Ascending aorta (tissue), 2 donors: ENCODE measurements at regions not wholly inside any gene's neighbourhood (a gene's known extent, or its start where the extent isn't known, plus 50 kb on each side); places are given as distances from the start of the nearest gene placed in this dataset.

Experiments used
- DNase-seq, 2 donors: peaks; one replicate each; pipeline ENCODE4 v3.0.0-alpha.2; 2019; ENCODE audit warnings: low spot score in 2 of 2
- H3K27ac ChIP-seq, 2 donors: fragments of 200-600 bp; sonication (generic); one replicate each; pipeline ENCODE4 v1.5.1; 2016 to 2017; ENCODE audit warnings: mild to moderate bottlenecking in 1 of 2
- H3K27me3 ChIP-seq: fragments of 200-600 bp; sonication (generic); one replicate; pipeline ENCODE4 v1.5.1; 2017
- H3K36me3 ChIP-seq, 2 donors: fragments of 200-600 bp; sonication (generic); one replicate each; pipeline ENCODE4 v1.5.1; 2016
- H3K4me1 ChIP-seq, 2 donors: fragments of 200-600 bp; sonication (generic); one replicate each; pipeline ENCODE4 v1.5.1; 2016 to 2017; ENCODE audit warnings: mild to moderate bottlenecking in 1 of 2
- H3K4me3 ChIP-seq, 2 donors: fragments of 200-600 bp; sonication (generic); one replicate each; pipeline ENCODE4 v1.5.1; 2016 to 2017; ENCODE audit warnings: mild to moderate bottlenecking in 1 of 2
- H3K9me3 ChIP-seq, 2 donors: fragments of 200-600 bp; sonication (generic); one replicate each; pipeline ENCODE4 v1.5.1; 2016
- CTCF ChIP-seq, 3 experiments: fragments of 200-600 bp in 2 of 3; fragments of 450-650 bp in 1 of 3; sonication (generic) in 2 of 3; IDR thresholded peaks; one replicate each; pipeline ENCODE4 v1.5.1; 2016 to 2019; ENCODE audit warnings: antibody characterized with exemption in 3 of 3, mild to moderate bottlenecking in 1 of 3, moderate library complexity in 1 of 3
- intact Hi-C: fragments of 100-400 bp; cut with DNase I; formaldehyde crosslinking; loops from one replicate; pipeline ENCODE4 v1.15.1; 2023

GRCh38 chr5:28249771-28250415 is 1211.5 kb upstream of the CDH9 start:
- no peaks in the 10 kb centered on the region for H3K9me3 ChIP-seq
- no peak for DNase-seq
- H3K27ac ChIP-seq, result no peak overlapping the region
- intact Hi-C loops, result no loop called here
- no peaks in the 10 kb centered on the region for H3K4me1 ChIP-seq
- no peak for TF ChIP-seq CTCF (IDR thresholded peaks at IDR 0.05)
- H3K36me3 ChIP-seq, result no peaks in the 10 kb centered on the region
- H3K4me3 ChIP-seq, result no peak overlapping the region
- H3K27me3 ChIP-seq, result no peaks in the 10 kb centered on the region

- H3K4me1 ChIP-seq, result no peaks in the 10 kb centered on the region
- no peaks in the 10 kb centered on the region for H3K9me3 ChIP-seq
- no peak overlapping the region for H3K27ac ChIP-seq
- no peak for DNase-seq
- H3K27me3 ChIP-seq, result no peaks in the 10 kb centered on the region
- no peaks in the 10 kb centered on the region for H3K36me3 ChIP-seq
- H3K4me3 ChIP-seq, result no peak overlapping the region
- intact Hi-C loops, result no loop called here
- TF ChIP-seq CTCF (IDR thresholded peaks at IDR 0.05), result no peak
Observed at GRCh38 chr5:28234356-28234968, 1196.1 kb upstream of the CDH9 start.

GRCh38 chr5:28226407-28226806 is 1188.0 kb upstream of the CDH9 start:
- no peaks in the 10 kb centered on the region for H3K27me3 ChIP-seq
- no peak overlapping the region for H3K4me3 ChIP-seq
- no peaks in the 10 kb centered on the region for H3K9me3 ChIP-seq
- intact Hi-C loops, result no loop called here
- H3K36me3 ChIP-seq, result no peaks in the 10 kb centered on the region
- H3K27ac ChIP-seq, result no peak overlapping the region
- no peaks in the 10 kb centered on the region for H3K4me1 ChIP-seq
- no peak for DNase-seq
- no peak for TF ChIP-seq CTCF (IDR thresholded peaks at IDR 0.05)

GRCh38 chr5:28219539-28219938 is 1181.2 kb upstream of the CDH9 start:
- DNase-seq, result no peak
- H3K36me3 ChIP-seq, result no peaks in the 10 kb centered on the region
- intact Hi-C loops, result no loop called here
- no peaks in the 10 kb centered on the region for H3K9me3 ChIP-seq
- no peak overlapping the region for H3K4me3 ChIP-seq
- TF ChIP-seq CTCF (IDR thresholded peaks at IDR 0.05), result no peak
- H3K27ac ChIP-seq, result no peak overlapping the region
- H3K27me3 ChIP-seq, result no peaks in the 10 kb centered on the region
- H3K4me1 ChIP-seq, result no peaks in the 10 kb centered on the region

- Histone ChIP-seq H3K4me1 (no peaks in the 10 kb centered on the region), H3K9me3 (no peaks in the 10 kb centered on the region), H3K4me3 (no peak overlapping the region), H3K27ac (no peak overlapping the region), H3K27me3 (no peaks in the 10 kb centered on the region), H3K36me3 (no peaks in the 10 kb centered on the region)
- intact Hi-C loops, result no loop called here
- DNase-seq, result no peak
- TF ChIP-seq CTCF (IDR thresholded peaks at IDR 0.05), result no peak
Observed at GRCh38 chr5:28217695-28218094, 1179.3 kb upstream of the CDH9 start.
